GM18909 (cell line): ENCODE measurements at regions not wholly inside any gene's neighbourhood (a gene's known extent, or its start where the extent isn't known, plus 50 kb on each side); places are given as distances from the start of the nearest gene placed in this dataset.

ENCODE experiments used
- ATAC-seq: cut with Tn5 transposase; IDR thresholded peaks from one replicate; pipeline ENCODE4 v1.9.1; 2021; ENCODE audit warnings: mild to moderate bottlenecking; ENCODE audit not compliant: unreplicated experiment, poor library complexity

- no peak for ATAC-seq
Observed at GRCh38 chr1:60130703-60131102, 57.1 kb upstream of the C1orf87 start.

- ATAC-seq, result no peak
Observed at GRCh38 chr1:60129911-60130310, 56.3 kb upstream of the C1orf87 start.

- no peak for ATAC-seq
Observed at GRCh38 chr1:60126723-60127122, 53.2 kb upstream of the C1orf87 start.
